Tibial artery (tissue), 4 donors: ENCODE measurements at regions not wholly inside any gene's neighbourhood (a gene's known extent, or its start where the extent isn't known, plus 50 kb on each side); places are given as distances from the start of the nearest gene placed in this dataset.

ENCODE experiments used
- DNase-seq, 2 donors: peaks; one replicate each; pipeline ENCODE4 v3.0.0-alpha.2; 2019
- H3K27ac ChIP-seq, 2 donors: fragments of 200-600 bp; sonication (generic) in 1 of 2; 1 replicate in 1 of 2; 2 replicates in 1 of 2; pipeline ENCODE4 v1.5.1; 2018 to 2019; ENCODE audit warnings: mild to moderate bottlenecking in 1 of 2
- H3K27me3 ChIP-seq, 2 donors: fragments of 200-600 bp; sonication (generic) in 1 of 2; one replicate each; pipeline versions ENCODE4 v1.5.1 to v1.6.0; 2016 to 2019
- H3K36me3 ChIP-seq, 3 donors: fragments of 200-600 bp; sonication (generic) in 2 of 3; one replicate each; pipeline ENCODE4 v1.5.1; 2016 to 2019; ENCODE audit warnings: mild to moderate bottlenecking in 2 of 3
- H3K4me1 ChIP-seq, 4 donors: fragments of 200-600 bp; sonication (generic) in 2 of 4; 1 replicate in 3 of 4; 2 replicates in 1 of 4; pipeline ENCODE4 v1.5.1; 2016 to 2019
- H3K4me3 ChIP-seq, 2 donors: fragments of 200-600 bp; sonication (generic) in 1 of 2; 1 replicate in 1 of 2; 2 replicates in 1 of 2; pipeline ENCODE4 v1.5.1; 2018 to 2019; ENCODE audit warnings: mild to moderate bottlenecking in 2 of 2
- H3K9me3 ChIP-seq, 3 donors: fragments of 200-600 bp; sonication (generic) in 1 of 3; one replicate each; pipeline ENCODE4 v1.5.1; 2016 to 2019
- intact Hi-C: fragments of 100-400 bp; cut with DNase I; formaldehyde crosslinking; loops from one replicate; pipeline ENCODE4 v1.15.0; 2023; ENCODE audit warnings: low total_unique reads
- TF ChIP-seq, protein P1 (sequence below), 2 experiments: fragments of 200-600 bp in 1 of 2; fragments of 450-650 bp in 1 of 2; IDR thresholded peaks; one replicate each; pipeline ENCODE4 v1.5.1; 2017 to 2019; ENCODE audit warnings: antibody characterized with exemption in 2 of 2, mild to moderate bottlenecking in 1 of 2, moderate library complexity in 1 of 2

DNA sequence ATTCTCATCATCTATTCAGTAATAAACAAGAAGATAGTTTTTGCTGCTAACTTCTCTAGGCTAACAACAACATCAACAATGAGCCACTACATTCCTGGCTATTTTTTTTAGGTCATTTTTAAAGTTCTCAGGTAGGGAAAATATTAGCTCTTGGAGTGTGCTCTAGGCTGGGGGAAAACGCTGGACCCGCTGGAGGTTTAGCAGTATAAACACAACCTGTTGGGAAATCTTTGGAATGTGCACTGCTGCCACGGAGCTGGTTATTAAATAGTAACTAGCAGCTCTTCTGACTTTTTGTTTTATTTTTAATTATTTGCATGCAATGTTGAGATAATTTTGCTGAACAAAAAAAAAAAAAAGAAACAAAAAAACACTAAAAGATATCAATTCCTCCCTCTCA, 892.1 kb upstream of the ACVR2A start:
- TF ChIP-seq, protein P1, sequence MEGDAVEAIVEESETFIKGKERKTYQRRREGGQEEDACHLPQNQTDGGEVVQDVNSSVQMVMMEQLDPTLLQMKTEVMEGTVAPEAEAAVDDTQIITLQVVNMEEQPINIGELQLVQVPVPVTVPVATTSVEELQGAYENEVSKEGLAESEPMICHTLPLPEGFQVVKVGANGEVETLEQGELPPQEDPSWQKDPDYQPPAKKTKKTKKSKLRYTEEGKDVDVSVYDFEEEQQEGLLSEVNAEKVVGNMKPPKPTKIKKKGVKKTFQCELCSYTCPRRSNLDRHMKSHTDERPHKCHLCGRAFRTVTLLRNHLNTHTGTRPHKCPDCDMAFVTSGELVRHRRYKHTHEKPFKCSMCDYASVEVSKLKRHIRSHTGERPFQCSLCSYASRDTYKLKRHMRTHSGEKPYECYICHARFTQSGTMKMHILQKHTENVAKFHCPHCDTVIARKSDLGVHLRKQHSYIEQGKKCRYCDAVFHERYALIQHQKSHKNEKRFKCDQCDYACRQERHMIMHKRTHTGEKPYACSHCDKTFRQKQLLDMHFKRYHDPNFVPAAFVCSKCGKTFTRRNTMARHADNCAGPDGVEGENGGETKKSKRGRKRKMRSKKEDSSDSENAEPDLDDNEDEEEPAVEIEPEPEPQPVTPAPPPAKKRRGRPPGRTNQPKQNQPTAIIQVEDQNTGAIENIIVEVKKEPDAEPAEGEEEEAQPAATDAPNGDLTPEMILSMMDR (IDR thresholded peaks at IDR 0.05) = no peak
- Histone ChIP-seq H3K27ac (no peak overlapping the region), H3K4me1 (peaks cover 0 to 4% (median 2%) of the 10 kb centered on the region in 4 donors), H3K9me3 (no peaks in the 10 kb centered on the region), H3K4me3 (no peak overlapping the region), H3K27me3 (no peaks in the 10 kb centered on the region), H3K36me3 (no peaks in the 10 kb centered on the region)
- no peak for DNase-seq
- intact Hi-C loops = no loop called here

DNA sequence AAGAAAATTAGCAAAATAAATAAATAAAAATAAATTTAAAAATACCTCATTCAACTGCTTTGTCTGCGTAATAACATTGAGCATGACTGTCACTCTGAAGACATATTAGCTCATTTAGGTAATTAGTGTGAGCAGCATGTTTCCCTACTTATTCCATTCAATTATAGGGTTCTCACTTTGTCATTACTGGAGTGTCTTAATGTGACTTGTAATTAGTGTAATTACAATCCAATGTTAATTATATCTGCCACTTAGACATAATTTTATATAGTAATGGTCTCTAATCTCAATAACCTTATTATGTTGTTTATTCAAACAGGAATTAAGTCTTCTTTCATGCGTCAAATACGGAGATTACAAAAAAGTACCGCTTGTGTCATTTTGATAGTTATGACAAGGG, 893.9 kb upstream of the ACVR2A start:
- Histone ChIP-seq H3K27me3 (no peaks in the 10 kb centered on the region), H3K9me3 (no peaks in the 10 kb centered on the region), H3K4me3 (no peak overlapping the region), H3K4me1 (peaks cover 0 to 4% (median 2%) of the 10 kb centered on the region in 4 donors), H3K27ac (no peak overlapping the region), H3K36me3 (no peaks in the 10 kb centered on the region)
- intact Hi-C loops = loop anchor here (2.0 kb wide), 1 partner anchor 66 kb away; no protein-coding TSS in a partner anchor
- no peak for DNase-seq
- TF ChIP-seq, protein P1 (IDR thresholded peaks at IDR 0.05) = no peak

DNA sequence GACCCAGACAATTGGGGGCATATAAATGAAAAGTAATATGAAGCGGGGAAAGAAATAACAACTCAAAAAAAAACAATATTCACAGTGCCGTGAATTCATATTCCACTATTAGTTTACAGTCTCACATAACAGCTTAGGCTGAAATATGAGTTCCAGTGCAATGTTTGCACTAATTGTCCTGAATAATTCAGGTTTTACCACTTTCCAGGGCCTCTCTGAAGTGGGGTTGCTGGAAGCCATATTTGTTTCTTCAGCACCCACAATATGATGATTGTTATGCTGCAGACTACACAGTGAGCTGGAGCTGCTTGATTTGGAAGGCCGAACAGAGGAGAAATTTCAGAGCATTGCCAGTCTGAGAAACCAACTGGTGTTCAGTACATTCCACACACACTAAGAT, 894.5 kb upstream of the ACVR2A start:
- Histone ChIP-seq H3K4me1 (peaks cover 0 to 4% (median 2%) of the 10 kb centered on the region in 4 donors), H3K27me3 (no peaks in the 10 kb centered on the region), H3K36me3 (no peaks in the 10 kb centered on the region), H3K4me3 (no peak overlapping the region), H3K9me3 (no peaks in the 10 kb centered on the region), H3K27ac (no peak overlapping the region)
- TF ChIP-seq, protein P1 (IDR thresholded peaks at IDR 0.05) = no peak
- intact Hi-C loops = loop anchor here (2.0 kb wide), 1 partner anchor 66 kb away; no protein-coding TSS in a partner anchor
- DNase-seq = no peak

DNA sequence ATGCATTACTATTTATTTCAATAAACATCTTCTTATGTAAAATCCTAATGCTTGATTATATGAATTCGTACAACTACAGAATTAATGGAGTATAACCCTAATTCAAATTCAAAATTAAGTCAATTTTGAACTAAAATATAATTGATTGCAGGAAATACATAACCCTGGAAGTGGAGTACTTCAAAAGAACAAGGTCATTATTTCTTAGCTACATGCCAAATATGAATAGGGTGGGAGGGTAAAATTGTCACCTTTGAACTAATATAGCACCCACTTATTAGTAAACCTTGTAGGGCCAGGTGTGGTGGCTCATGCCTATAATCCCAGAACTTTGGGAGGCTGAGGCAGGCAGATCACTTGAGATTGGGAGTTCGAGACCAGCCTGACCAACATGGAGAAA, 895.4 kb upstream of the ACVR2A start:
- H3K4me1 ChIP-seq = peaks cover 0 to 4% (median 2%) of the 10 kb centered on the region in 4 donors
- H3K27ac ChIP-seq = no peak overlapping the region
- H3K36me3 ChIP-seq = no peaks in the 10 kb centered on the region
- no peaks in the 10 kb centered on the region for H3K9me3 ChIP-seq
- no peaks in the 10 kb centered on the region for H3K27me3 ChIP-seq
- DNase-seq = no peak
- H3K4me3 ChIP-seq = no peak overlapping the region
- TF ChIP-seq, protein P1 (IDR thresholded peaks at IDR 0.05) = no peak
- intact Hi-C loops = no loop called here

DNA sequence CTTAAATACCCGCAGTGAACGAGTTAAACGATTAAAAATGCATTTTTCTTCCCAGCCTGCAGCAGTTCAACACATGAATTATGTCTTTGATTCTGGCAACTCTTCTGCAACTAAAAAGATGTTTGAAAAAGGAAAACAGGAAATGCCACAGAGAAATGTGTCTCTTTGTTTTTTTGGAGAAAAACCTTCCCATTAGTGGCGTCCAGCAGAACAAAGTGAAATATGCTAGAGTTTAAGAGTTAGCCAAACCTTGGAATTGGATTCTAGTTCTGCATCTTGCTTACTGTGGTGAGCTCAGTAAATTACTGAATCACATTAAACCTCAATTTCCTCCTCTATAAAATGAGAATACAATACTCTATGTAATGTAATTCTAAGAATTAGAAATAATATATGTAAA, 900.2 kb upstream of the ACVR2A start:
- TF ChIP-seq, protein P1 (IDR thresholded peaks at IDR 0.05) = no peak
- peaks cover 0 to 12% (median under 1%) of the 10 kb centered on the region in 4 donors for H3K4me1 ChIP-seq

More for the DNA sequence above, 900.2 kb upstream of the ACVR2A start:
- Histone ChIP-seq H3K4me3 (no peak overlapping the region), H3K27ac (no peak overlapping the region), H3K36me3 (no peaks in the 10 kb centered on the region), H3K9me3 (no peaks in the 10 kb centered on the region), H3K27me3 (no peaks in the 10 kb centered on the region)
- intact Hi-C loops = no loop called here
- DNase-seq = no peak
